ENCODE measurements at regions not wholly inside any gene's neighbourhood (a gene's known extent, or its start where the extent isn't known, plus 50 kb on each side); places are given as distances from the start of the nearest gene placed in this dataset.

DNA sequence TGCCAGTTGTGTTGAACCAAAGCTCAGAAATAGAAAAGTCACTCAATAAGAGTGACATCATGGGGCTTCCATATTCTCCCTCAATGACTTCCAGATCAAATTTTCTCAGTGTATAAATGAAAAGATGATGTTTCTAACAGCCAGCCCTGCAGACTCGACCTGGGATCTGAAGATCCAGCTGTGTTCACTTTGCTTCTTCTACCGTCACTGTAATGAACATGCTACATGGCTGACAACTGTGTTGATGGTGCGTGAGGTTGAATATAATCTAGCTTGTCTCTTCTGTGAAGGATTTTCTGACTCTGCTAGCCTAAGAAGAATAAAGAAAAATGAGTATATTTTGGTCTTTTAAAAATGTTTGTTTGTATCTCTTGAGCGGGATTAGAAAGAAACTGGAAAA, 577.8 kb downstream of the ETNK1 start:
- Histone ChIP-seq H3K4me3 (no peak overlapping the region), H3K27me3 (no peaks in the 10 kb centered on the region), H3K9me3 (peaks cover 0 to 8% (median 0%) of the 10 kb centered on the region in 3 donors), H3K36me3 (no peaks in the 10 kb centered on the region), H3K4me1 (peaks cover 0 to 12% (median 3%) of the 10 kb centered on the region in 4 donors), H3K27ac (no peak overlapping the region)
- intact Hi-C loops (cut with DNase I; ENCODE audit: low total_unique reads), result no loop called here
- TF ChIP-seq CTCF (IDR thresholded peaks at IDR 0.05), result no peak
- no peak for DNase-seq

GRCh38 chr12:23204933-23205778, 580.2 kb downstream of the ETNK1 start:
- no peaks in the 10 kb centered on the region for H3K27me3 ChIP-seq
- no peak overlapping the region for H3K27ac ChIP-seq
- H3K4me1 ChIP-seq, result peaks cover 0 to 5% (median 0%) of the 10 kb centered on the region in 4 donors
- no peaks in the 10 kb centered on the region for H3K9me3 ChIP-seq
- intact Hi-C loops (cut with DNase I; ENCODE audit: low total_unique reads), result no loop called here
- H3K4me3 ChIP-seq, result no peak overlapping the region
- H3K36me3 ChIP-seq, result no peaks in the 10 kb centered on the region
- no peak for DNase-seq
- TF ChIP-seq CTCF (IDR thresholded peaks at IDR 0.05), result peak; percentile 87 to 90

DNA sequence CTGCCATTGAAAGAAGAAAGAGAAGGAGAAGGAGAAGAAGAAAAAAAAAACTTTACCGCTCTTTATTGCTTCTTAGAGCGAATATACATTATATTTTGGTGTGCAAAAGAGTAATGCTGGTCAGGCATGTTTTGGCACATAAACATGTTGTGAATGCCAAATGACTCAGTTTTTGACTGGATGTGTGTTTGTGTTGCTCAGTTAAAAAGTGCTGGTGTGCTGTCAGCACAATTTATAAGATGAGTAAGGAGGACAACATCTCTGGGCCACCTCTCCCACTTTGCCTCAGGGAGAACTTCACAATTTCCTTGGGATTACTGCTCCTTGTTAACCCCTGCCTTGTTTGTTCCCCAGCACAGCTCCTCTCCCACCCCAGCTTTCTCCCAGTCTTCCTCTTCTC, 584.8 kb downstream of the ETNK1 start:
- intact Hi-C loops (cut with DNase I; ENCODE audit: low total_unique reads), result no loop called here
- Histone ChIP-seq H3K27me3 (no peaks in the 10 kb centered on the region), H3K4me3 (no peak overlapping the region), H3K27ac (no peak overlapping the region), H3K9me3 (peaks cover 0 to 7% (median 0%) of the 10 kb centered on the region in 3 donors), H3K4me1 (peaks cover 0 to 21% (median 8%) of the 10 kb centered on the region in 4 donors), H3K36me3 (no peaks in the 10 kb centered on the region)
- TF ChIP-seq CTCF (IDR thresholded peaks at IDR 0.05), result no peak
- DNase-seq, result no peak

- Histone ChIP-seq H3K9me3 (peaks cover 0 to 15% (median 7%) of the 10 kb centered on the region in 3 donors), H3K27me3 (no peaks in the 10 kb centered on the region), H3K36me3 (no peaks in the 10 kb centered on the region), H3K4me1 (peaks cover 0 to 18% (median 8%) of the 10 kb centered on the region in 4 donors), H3K4me3 (no peak overlapping the region), H3K27ac (no peak overlapping the region)
- DNase-seq, result no peak
- intact Hi-C loops (cut with DNase I; ENCODE audit: low total_unique reads), result no loop called here
- no peak for TF ChIP-seq CTCF (IDR thresholded peaks at IDR 0.05)
These were observed 585.6 kb downstream of the ETNK1 start for GRCh38 chr12:23210573-23210972.

DNA sequence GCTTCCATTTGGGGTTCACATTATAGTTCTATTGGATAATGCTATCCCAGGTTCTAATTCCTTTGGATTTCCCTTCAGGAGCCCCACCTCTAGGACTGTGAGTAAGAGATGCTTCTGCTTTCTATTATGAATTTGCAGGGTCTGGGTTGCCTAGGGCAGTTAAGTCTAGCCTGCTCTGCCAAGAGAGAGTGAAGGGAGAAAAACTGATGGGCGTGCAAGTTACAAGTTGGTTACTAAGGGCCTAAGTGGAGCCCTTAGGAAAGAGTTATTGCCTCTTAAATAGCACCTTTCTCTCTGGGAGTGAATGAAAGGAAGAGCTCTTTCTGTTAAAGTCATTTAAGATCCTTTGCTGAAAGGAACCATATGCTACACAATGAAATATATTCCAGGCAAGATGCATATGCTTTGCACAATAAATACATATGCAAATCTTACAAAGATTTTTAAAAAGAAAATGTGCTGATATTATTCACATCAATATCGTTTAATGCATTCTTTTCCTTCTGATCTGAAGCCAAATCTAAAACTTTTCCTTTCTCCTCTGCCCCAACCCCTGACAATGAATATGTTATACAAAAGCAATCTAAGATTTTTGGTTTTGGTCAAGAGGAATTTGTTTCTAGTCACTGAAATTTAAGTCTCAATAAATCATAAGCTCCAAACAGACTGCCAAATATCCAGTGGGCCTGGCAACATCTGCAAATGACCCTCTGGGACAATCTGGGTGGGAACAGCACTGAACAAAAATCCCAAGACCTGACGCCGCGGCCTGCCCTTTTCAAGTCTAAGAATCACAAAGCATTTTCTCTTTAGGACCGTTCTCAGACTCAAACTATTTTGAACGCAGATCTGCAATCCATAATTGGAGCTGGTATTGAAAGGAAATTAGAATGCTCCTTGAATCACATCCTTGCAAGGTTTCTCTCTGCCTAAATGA, 586.7 kb downstream of the ETNK1 start:
- no peak overlapping the region for H3K4me3 ChIP-seq
- intact Hi-C loops (cut with DNase I; ENCODE audit: low total_unique reads), result no loop called here
- TF ChIP-seq CTCF (IDR thresholded peaks at IDR 0.05), result no peak
- H3K36me3 ChIP-seq, result no peaks in the 10 kb centered on the region
- peaks cover 0 to 24% (median 14%) of the 10 kb centered on the region in 3 donors for H3K9me3 ChIP-seq
- no peak for DNase-seq
- peaks cover 0 to 16% (median 8%) of the 10 kb centered on the region in 4 donors for H3K4me1 ChIP-seq
- H3K27me3 ChIP-seq, result no peaks in the 10 kb centered on the region
- H3K27ac ChIP-seq, result peak overlapping the region; percentile 61 to 63

All from tibial artery (tissue), 4 donors.